ENCODE measurements at regions not wholly inside any gene's neighbourhood (a gene's known extent, or its start where the extent isn't known, plus 50 kb on each side); places are given as distances from the start of the nearest gene placed in this dataset.
"Not testable (repeated sequence)": the region's sequence is repeated elsewhere in the genome, so short reads cannot be mapped to it uniquely, and the experiment has no call there.

GRCh38 chr7:110507369-110507768 is 583.6 kb upstream of the LRRN3 start:
- Mint-ChIP-seq H3K36me3 (ENCODE audit: low read depth) (no peaks in the 10 kb centered on the region), H3K27ac (ENCODE audit: unreplicated experiment) (no peak overlapping the region), H3K9me3 (no peaks in the 10 kb centered on the region), H3K4me1 (no peaks in the 10 kb centered on the region), H3K27me3 (ENCODE audit: low read depth) (no peaks in the 10 kb centered on the region), H3K4me3 (no peak overlapping the region)
- DNase-seq (ENCODE audit: low read depth, low spot score): no peak
- no peak for TF ChIP-seq CTCF (conservative IDR thresholded peaks at IDR 0.05)

- H3K4me1 Mint-ChIP-seq: no peaks in the 10 kb centered on the region
- no peak overlapping the region for H3K4me3 Mint-ChIP-seq
- H3K36me3 Mint-ChIP-seq (ENCODE audit: low read depth): no peaks in the 10 kb centered on the region
- no peak for DNase-seq (ENCODE audit: low read depth, low spot score)
- no peaks in the 10 kb centered on the region for H3K9me3 Mint-ChIP-seq
- H3K27me3 Mint-ChIP-seq (ENCODE audit: low read depth): no peaks in the 10 kb centered on the region
- H3K27ac Mint-ChIP-seq (ENCODE audit: unreplicated experiment): no peak overlapping the region
- TF ChIP-seq CTCF (conservative IDR thresholded peaks at IDR 0.05): no peak
Measured at GRCh38 chr7:110507832-110508231, 583.1 kb upstream of the LRRN3 start.

- not testable (repeated sequence) for H3K27ac Mint-ChIP-seq (ENCODE audit: unreplicated experiment); H3K36me3 Mint-ChIP-seq (ENCODE audit: low read depth); H3K4me1 Mint-ChIP-seq; H3K27me3 Mint-ChIP-seq (ENCODE audit: low read depth); H3K4me3 Mint-ChIP-seq; H3K9me3 Mint-ChIP-seq; DNase-seq (ENCODE audit: low read depth, low spot score)
Measured at GRCh38 chr7:110514975-110515551, 575.9 kb upstream of the LRRN3 start.

GRCh38 chr7:110519851-110520250 is 571.1 kb upstream of the LRRN3 start:
- H3K27ac Mint-ChIP-seq (ENCODE audit: unreplicated experiment): no peak overlapping the region
- no peak for TF ChIP-seq CTCF (conservative IDR thresholded peaks at IDR 0.05)
- H3K36me3 Mint-ChIP-seq (ENCODE audit: low read depth): peaks cover 8% of the 10 kb centered on the region
- H3K4me1 Mint-ChIP-seq: peaks cover 32% of the 10 kb centered on the region
- no peak for DNase-seq (ENCODE audit: low read depth, low spot score)
- H3K4me3 Mint-ChIP-seq: no peak overlapping the region
- H3K27me3 Mint-ChIP-seq (ENCODE audit: low read depth): no peaks in the 10 kb centered on the region
- H3K9me3 Mint-ChIP-seq: peaks cover 10% of the 10 kb centered on the region

GRCh38 chr7:110521357-110521911 is 569.5 kb upstream of the LRRN3 start:
- Mint-ChIP-seq H3K27ac (ENCODE audit: unreplicated experiment) (no peak overlapping the region), H3K27me3 (ENCODE audit: low read depth) (no peaks in the 10 kb centered on the region), H3K4me3 (peak overlapping the region; percentile 5), H3K9me3 (peaks cover 10% of the 10 kb centered on the region), H3K4me1 (peaks cover 24% of the 10 kb centered on the region), H3K36me3 (ENCODE audit: low read depth) (peaks cover 8% of the 10 kb centered on the region)
- no peak for DNase-seq (ENCODE audit: low read depth, low spot score)
- no peak for TF ChIP-seq CTCF (conservative IDR thresholded peaks at IDR 0.05)

- H3K27me3 Mint-ChIP-seq (ENCODE audit: low read depth): no peaks in the 10 kb centered on the region
- no peak for DNase-seq (ENCODE audit: low read depth, low spot score)
- peaks cover 11% of the 10 kb centered on the region for H3K9me3 Mint-ChIP-seq
- peaks cover 8% of the 10 kb centered on the region for H3K36me3 Mint-ChIP-seq (ENCODE audit: low read depth)
- no peak overlapping the region for H3K4me3 Mint-ChIP-seq
- no peak overlapping the region for H3K27ac Mint-ChIP-seq (ENCODE audit: unreplicated experiment)
- TF ChIP-seq CTCF (conservative IDR thresholded peaks at IDR 0.05): no peak
- peaks cover 24% of the 10 kb centered on the region for H3K4me1 Mint-ChIP-seq
Measured at GRCh38 chr7:110522061-110522760, 568.7 kb upstream of the LRRN3 start.

Data from neural crest cell (in vitro differentiated cells).